H1 (cell line): ENCODE measurements at regions not wholly inside any gene's neighbourhood (a gene's known extent, or its start where the extent isn't known, plus 50 kb on each side); places are given as distances from the start of the nearest gene placed in this dataset.

ENCODE experiments used
- CTCF ChIA-PET: fragments of 300-600 bp; sonication (Branson Sonifier 250); formaldehyde crosslinking; loops from one replicate; lab custom pipeline; 2021; ENCODE audit not compliant: partially characterized antibody; lab: Charles Lee
- POLR2A ChIA-PET: fragments of 300-600 bp; sonication (Branson Sonifier 250); formaldehyde crosslinking; loops from one replicate; lab custom pipeline; 2021; ENCODE audit warnings: inconsistent platforms; ENCODE audit not compliant: partially characterized antibody; lab: Charles Lee
- DNase-seq, 2 experiments: peaks; one replicate each; pipeline versions ENCODE4 v3.0.0 to v3.0.0-alpha.2; 2010 to 2022; ENCODE audit warnings: low spot score in 2 of 2, low read depth in 1 of 2, mixed read lengths in 1 of 2
- FAIRE-seq: peaks from 2 replicates; lab custom pipeline; 2011; peaks lifted over from hg19 to GRCh38; lab: Jason Lieb, UNC
- H2AFZ ChIP-seq: 2 replicates; pipeline ENCODE4 v1.8.1; 2012; ENCODE audit warnings: low read length, inconsistent platforms
- H2AK5ac ChIP-seq: 2 replicates; pipeline ENCODE4 v1.6.1; 2013; ENCODE audit warnings: low read depth, low read length
- H2BK120ac ChIP-seq: replicated peaks from 2 replicates; pipeline ENCODE3; 2013; ENCODE audit warnings: low read depth, low read length, inconsistent platforms
- H2BK12ac ChIP-seq: 2 replicates; pipeline ENCODE4 v1.6.1; 2013; ENCODE audit warnings: low read depth, low read length
- H2BK15ac ChIP-seq: 2 replicates; pipeline ENCODE4 v1.6.1; 2013; ENCODE audit warnings: low read length
- H2BK20ac ChIP-seq: 2 replicates; pipeline ENCODE4 v1.6.1; 2013; ENCODE audit warnings: low read length
- H2BK5ac ChIP-seq: 2 replicates; pipeline ENCODE4 v1.6.1; 2013; ENCODE audit warnings: low read depth, low read length
- H3K14ac ChIP-seq: 2 replicates; pipeline ENCODE4 v1.6.1; 2013; ENCODE audit warnings: inconsistent platforms; ENCODE audit not compliant: insufficient read length
- H3K18ac ChIP-seq: 2 replicates; pipeline ENCODE4 v1.6.1; 2013; ENCODE audit warnings: low read length; ENCODE audit errors: extremely low read depth
- H3K23ac ChIP-seq: 2 replicates; pipeline ENCODE4 v1.6.1; 2013; ENCODE audit warnings: inconsistent platforms; ENCODE audit not compliant: insufficient read length
- H3K23me2 ChIP-seq: 2 replicates; pipeline ENCODE4 v1.6.1; 2013; ENCODE audit warnings: low read depth, low read length
- H3K27ac ChIP-seq: 2 replicates; pipeline ENCODE4 v1.6.1; 2011; ENCODE audit warnings: low read depth, low read length, inconsistent platforms
- H3K27me3 ChIP-seq, 4 experiments: replicated peaks in 1 of 4; 1 replicate in 1 of 4; 2 replicates in 3 of 4; pipeline versions ENCODE4 v1.6.1 to v1.8.1; 2011 to 2013; ENCODE audit warnings: low read length in 3 of 4, mild to moderate bottlenecking in 3 of 4, inconsistent platforms in 2 of 4, mixed read lengths in 2 of 4, moderate library complexity in 1 of 4; ENCODE audit not compliant: control insufficient read depth in 3 of 4, insufficient read depth in 3 of 4; ENCODE audit errors: extremely low read depth in 1 of 4
- H3K36me3 ChIP-seq, 4 experiments: 2 replicates each; pipeline versions ENCODE4 v1.6.1 to v1.8.1; 2011 to 2013; ENCODE audit warnings: mild to moderate bottlenecking in 4 of 4, low read length in 3 of 4, moderate library complexity in 2 of 4, control low read depth in 1 of 4, inconsistent platforms in 1 of 4; ENCODE audit not compliant: insufficient read depth in 4 of 4, control insufficient read depth in 2 of 4
- H3K4ac ChIP-seq: replicated peaks from 2 replicates; pipeline ENCODE3; 2013; ENCODE audit warnings: low read length, low read depth, mixed read lengths, inconsistent platforms; ENCODE audit not compliant: insufficient read length
- H3K4me1 ChIP-seq, 4 experiments: replicated peaks in 1 of 4; 1 replicate in 1 of 4; 2 replicates in 3 of 4; pipeline versions ENCODE4 v1.6.1 to v1.8.1; 2011 to 2013; ENCODE audit warnings: low read length in 3 of 4, inconsistent platforms in 2 of 4, mixed read lengths in 1 of 4; ENCODE audit not compliant: insufficient read depth in 4 of 4, control insufficient read depth in 3 of 4
- H3K4me2 ChIP-seq, 2 experiments: 2 replicates each; pipeline versions ENCODE4 v1.6.1 to v1.8.1; 2011 to 2013; ENCODE audit warnings: low read depth in 2 of 2, low read length in 2 of 2, control low read depth in 1 of 2, inconsistent platforms in 1 of 2, mild to moderate bottlenecking in 1 of 2; ENCODE audit not compliant: insufficient read depth in 1 of 2
- H3K4me3 ChIP-seq, 4 experiments: fragments of 200-600, 300-600 bp in 1 of 4; sonication (generic), shearing (Covaris generic), sonication (Bioruptor Twin) in 1 of 4; 2 replicates each; pipeline versions ENCODE4 v1.5.1 to v1.8.1; 2011 to 2016; ENCODE audit warnings: low read length in 4 of 4, low read depth in 3 of 4, control low read depth in 2 of 4, inconsistent platforms in 2 of 4, mild to moderate bottlenecking in 2 of 4, mixed read lengths in 1 of 4, moderate library complexity in 1 of 4; ENCODE audit not compliant: insufficient read depth in 2 of 4; ENCODE audit errors: extremely low read depth in 1 of 4
- H3K56ac ChIP-seq: replicated peaks from 2 replicates; pipeline ENCODE3; 2013; ENCODE audit warnings: low read depth, mild to moderate bottlenecking, mixed read lengths, low read length, inconsistent platforms; ENCODE audit not compliant: insufficient read length
- H3K79me1 ChIP-seq: 2 replicates; pipeline ENCODE4 v1.6.1; 2013; ENCODE audit warnings: low read depth, low read length, control low read depth
- H3K79me2 ChIP-seq, 2 experiments: 2 replicates each; pipeline versions ENCODE4 v1.6.1 to v1.8.1; 2012 to 2013; ENCODE audit warnings: low read length in 2 of 2, mild to moderate bottlenecking in 2 of 2, inconsistent platforms in 1 of 2; ENCODE audit not compliant: insufficient read depth in 2 of 2, control insufficient read depth in 1 of 2
- H3K9ac ChIP-seq, 4 experiments: replicated peaks in 1 of 4; 1 replicate in 1 of 4; 2 replicates in 3 of 4; pipeline versions ENCODE4 v1.6.1 to v1.8.1; 2011 to 2013; ENCODE audit warnings: low read depth in 3 of 4, low read length in 3 of 4, control low read depth in 2 of 4, mild to moderate bottlenecking in 2 of 4, moderate library complexity in 2 of 4, inconsistent platforms in 1 of 4; ENCODE audit errors: extremely low read depth in 1 of 4
- H3K9me3 ChIP-seq, 2 experiments: 2 replicates each; pipeline versions ENCODE4 v1.6.1 to v1.8.1; 2012 to 2013; ENCODE audit warnings: mild to moderate bottlenecking in 2 of 2, moderate library complexity in 2 of 2, control low read depth in 1 of 2, inconsistent platforms in 1 of 2, low read depth in 1 of 2, low read length in 1 of 2, mixed read lengths in 1 of 2; ENCODE audit not compliant: insufficient read depth in 2 of 2
- H4K20me1 ChIP-seq, 2 experiments: replicated peaks in 1 of 2; 2 replicates each; pipeline versions ENCODE3 to v1.8.1; 2011 to 2013; ENCODE audit warnings: inconsistent platforms in 2 of 2, low read length in 2 of 2, mild to moderate bottlenecking in 1 of 2; ENCODE audit not compliant: insufficient read depth in 2 of 2, control insufficient read depth in 1 of 2
- H4K5ac ChIP-seq: 2 replicates; pipeline ENCODE4 v1.6.1; 2013; ENCODE audit warnings: low read length, low read depth, mixed read lengths, inconsistent platforms; ENCODE audit not compliant: insufficient read length
- H4K8ac ChIP-seq: 2 replicates; pipeline ENCODE4 v1.8.0; 2013; ENCODE audit warnings: mild to moderate bottlenecking, moderate library complexity, low read length, inconsistent platforms; ENCODE audit not compliant: insufficient read depth; ENCODE audit errors: extremely low read depth
- H4K91ac ChIP-seq: replicated peaks from 2 replicates; pipeline ENCODE3; 2013; ENCODE audit warnings: low read length, mixed read lengths, inconsistent platforms; ENCODE audit not compliant: insufficient read length
- BACH1 ChIP-seq: IDR thresholded peaks from 2 replicates; pipeline ENCODE4 v1.6.1; 2012; ENCODE audit warnings: low read length, improper control_type of control experiment
- CHD2 ChIP-seq: IDR thresholded peaks from 2 replicates; pipeline ENCODE4 v1.6.1; 2012; ENCODE audit warnings: low read length, improper control_type of control experiment
- GTF2F1 ChIP-seq: IDR thresholded peaks from 2 replicates; pipeline ENCODE4 v1.6.1; 2012; ENCODE audit warnings: low read depth, low read length, improper control_type of control experiment, borderline replicate concordance
- JUND ChIP-seq: IDR thresholded peaks from 2 replicates; pipeline ENCODE4 v1.6.1; 2011; ENCODE audit warnings: mild to moderate bottlenecking, improper control_type of control experiment, low read length
- KDM4A ChIP-seq: IDR thresholded peaks from one replicate; pipeline ENCODE4 v1.7.1; 2012; ENCODE audit warnings: low read depth, mild to moderate bottlenecking, moderate library complexity, low read length, inconsistent platforms; ENCODE audit not compliant: severe bottlenecking
- MAFK ChIP-seq: IDR thresholded peaks from 2 replicates; pipeline ENCODE4 v1.6.1; 2012; ENCODE audit warnings: low read depth, mild to moderate bottlenecking, improper control_type of control experiment, low read length
- NRF1 ChIP-seq: IDR thresholded peaks from 2 replicates; pipeline ENCODE4 v1.6.1; 2011; ENCODE audit warnings: mild to moderate bottlenecking, low read depth, low read length, improper control_type of control experiment
- POU5F1 ChIP-seq: IDR thresholded peaks from 2 replicates; pipeline ENCODE4 v1.6.1; 2011; ENCODE audit warnings: low read depth, mild to moderate bottlenecking, low read length, moderate library complexity
- RFX5 ChIP-seq: IDR thresholded peaks from 2 replicates; pipeline ENCODE4 v1.6.1; 2011; ENCODE audit warnings: low read depth, low read length, improper control_type of control experiment, borderline replicate concordance
- SUZ12 ChIP-seq: fragments of 200-600 bp; sonication (generic); IDR thresholded peaks from 2 replicates; pipeline ENCODE4 v1.6.1; 2012; ENCODE audit warnings: mild to moderate bottlenecking, inconsistent platforms, low read length, moderate library complexity, mixed read lengths
- USF2 ChIP-seq: IDR thresholded peaks from 2 replicates; pipeline ENCODE4 v1.6.1; 2011; ENCODE audit warnings: low read length, improper control_type of control experiment
- YY1 ChIP-seq: IDR thresholded peaks from 2 replicates; pipeline ENCODE4 v1.6.1; 2011; ENCODE audit warnings: low read depth, mild to moderate bottlenecking, low read length
- ZNF274 ChIP-seq: IDR thresholded peaks from 2 replicates; pipeline ENCODE4 v1.7.0; 2012; ENCODE audit warnings: low read length, borderline replicate concordance; ENCODE audit errors: extremely low read depth
- WGBS, 2 experiments: shearing (Covaris generic) in 1 of 2; methylation state at CpG; one replicate each; pipeline versions ENCODE4 v1.1.6 to v1.1.7; 2013 to 2015; ENCODE audit warnings: low lambda C conversion rate in 2 of 2, mixed read lengths in 2 of 2, inconsistent platforms in 1 of 2, low coverage in 1 of 2, missing lambda C conversion rate in 1 of 2; ENCODE audit not compliant: insufficient replicate concordance in 2 of 2, insufficient coverage in 1 of 2, insufficient read length in 1 of 2; ENCODE audit errors: extremely low coverage in 1 of 2, missing lambda C conversion rate in 1 of 2; 5-methylcytosine and 5-hydroxymethylcytosine counted together
- TF ChIP-seq, protein P1 (sequence below): IDR thresholded peaks from 2 replicates; pipeline ENCODE4 v1.6.1; 2012; ENCODE audit warnings: inconsistent platforms

- Histone ChIP-seq H3K4me3 (no peak overlapping the region), H2AFZ (no peak overlapping the region), H3K79me1 (no peaks in the 10 kb centered on the region), H2BK20ac (no peak overlapping the region), H2BK5ac (no peak overlapping the region), H3K4ac (no peak overlapping the region), H3K9me3 (no peaks in the 10 kb centered on the region), H3K23me2 (no peaks in the 10 kb centered on the region), H3K36me3 (no peaks in the 10 kb centered on the region)
- 88% methylated on average over 2 of the region's 2 CpGs; no CpG with 5 or more reads in 1 of the 2 experiments for WGBS, 2 experiments
- POLR2A ChIA-PET, result interaction anchor here (0.8 kb wide), 1 partner anchor 9 kb away, joined by 3 read pairs; no protein-coding TSS in a partner anchor
- TF ChIP-seq MAFK (no peak), NRF1 (no peak), POU5F1 (no peak), RFX5 (no peak), USF2 (no peak), CHD2 (no peak), YY1 (no peak), ZNF274 (no peak), BACH1 (no peak), GTF2F1 (no peak), JUND (no peak), SUZ12 (no peak), KDM4A (no peak)
- TF ChIP-seq, protein P1, sequence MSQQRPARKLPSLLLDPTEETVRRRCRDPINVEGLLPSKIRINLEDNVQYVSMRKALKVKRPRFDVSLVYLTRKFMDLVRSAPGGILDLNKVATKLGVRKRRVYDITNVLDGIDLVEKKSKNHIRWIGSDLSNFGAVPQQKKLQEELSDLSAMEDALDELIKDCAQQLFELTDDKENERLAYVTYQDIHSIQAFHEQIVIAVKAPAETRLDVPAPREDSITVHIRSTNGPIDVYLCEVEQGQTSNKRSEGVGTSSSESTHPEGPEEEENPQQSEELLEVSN, result no peak
- TF ChIP-seq, all 59 proteins: peak for 0
- Histone ChIP-seq H4K91ac (no peak overlapping the region), H3K4me2 (no peak overlapping the region), H3K9ac (no peak overlapping the region), H2BK12ac (no peak overlapping the region), H3K18ac (no peak overlapping the region), H3K14ac (no peak overlapping the region), H2BK15ac (no peak overlapping the region), H3K23ac (no peak overlapping the region), H3K27me3 (no peaks in the 10 kb centered on the region), H4K8ac (no peak overlapping the region), H4K20me1 (no peaks in the 10 kb centered on the region), H3K4me1 (no peaks in the 10 kb centered on the region), H3K27ac (no peak overlapping the region), H4K5ac (no peak overlapping the region), H3K56ac (no peak overlapping the region), H2BK120ac (no peak overlapping the region), H3K79me2 (no peaks in the 10 kb centered on the region), H2AK5ac (no peak overlapping the region)
- FAIRE-seq (no peak), DNase-seq (no peak)
- CTCF ChIA-PET, result interaction anchor here (0.9 to 1.2 kb wide), 2 partner anchors 9 to 17 kb away, joined by 3 to 4 read pairs; no protein-coding TSS in a partner anchor
These were observed 183.9 kb downstream of the NRIP1 start for GRCh38 chr21:14880922-14881321.
